Anterior cingulate cortex (tissue), 58 donors: ENCODE measurements at regions not wholly inside any gene's neighbourhood (a gene's known extent, or its start where the extent isn't known, plus 50 kb on each side); places are given as distances from the start of the nearest gene placed in this dataset.
"Not testable (repeated sequence)": the region's sequence is repeated elsewhere in the genome, so short reads cannot be mapped to it uniquely, and the experiment has no call there.

Experiments
- DNase-seq, 58 donors: peaks; one replicate each; lab custom pipeline; 2025; lab: John Stamatoyannopoulos, UW

DNA sequence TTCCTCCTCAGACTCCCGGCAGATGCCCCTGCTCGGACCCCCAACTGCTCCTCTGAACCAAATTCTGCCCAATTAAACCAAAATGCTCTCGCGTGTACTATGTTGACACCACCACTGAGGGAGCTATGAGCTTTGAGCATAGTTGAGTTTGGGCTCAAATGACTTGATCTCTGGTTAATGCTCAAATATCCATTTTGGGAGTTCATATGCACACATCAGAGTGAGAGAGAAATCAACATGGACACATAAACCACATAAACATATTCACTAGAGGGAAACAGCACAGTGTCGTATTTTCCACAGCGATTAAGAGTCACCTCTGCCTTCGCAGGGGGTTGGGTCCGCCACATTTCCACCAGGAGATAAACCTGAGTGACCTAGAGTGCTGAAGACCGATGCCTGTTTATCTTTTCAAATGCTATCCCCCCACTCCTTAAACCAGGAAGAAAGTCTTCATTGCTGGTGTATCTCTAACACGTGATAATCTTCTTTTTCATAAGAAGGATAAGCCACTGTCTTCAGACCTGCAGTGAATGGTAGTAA, 59.4 kb upstream of the FOXN3 start:
- no peak for DNase-seq

DNA sequence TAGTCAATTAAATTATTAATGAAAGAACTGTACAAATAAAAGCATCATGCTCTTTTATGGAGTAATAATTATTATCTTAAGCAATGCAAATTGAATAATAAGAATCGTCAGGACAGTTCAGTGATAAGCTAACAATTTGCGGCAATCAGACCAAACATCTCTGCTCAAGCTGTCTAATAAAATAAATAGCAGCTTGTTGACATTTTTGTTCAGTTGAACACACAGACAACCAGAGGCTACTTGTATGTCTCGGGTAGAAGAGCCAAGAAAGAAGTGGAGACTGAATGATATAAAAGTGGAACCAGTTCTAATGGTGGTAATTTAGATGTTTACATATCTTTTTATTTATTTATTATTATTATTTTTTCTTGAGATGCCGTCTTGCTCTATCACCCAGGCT, 57.4 kb upstream of the FOXN3 start:
- no peak for DNase-seq

GRCh38 chr14:89473989-89474388, 57.0 kb upstream of the FOXN3 start:
- no peak for DNase-seq

- DNase-seq, result no peak
Observed at GRCh38 chr14:89473569-89473968, 56.5 kb upstream of the FOXN3 start.

- DNase-seq, result no peak
Observed at GRCh38 chr14:89470401-89470800, 53.4 kb upstream of the FOXN3 start.

DNA sequence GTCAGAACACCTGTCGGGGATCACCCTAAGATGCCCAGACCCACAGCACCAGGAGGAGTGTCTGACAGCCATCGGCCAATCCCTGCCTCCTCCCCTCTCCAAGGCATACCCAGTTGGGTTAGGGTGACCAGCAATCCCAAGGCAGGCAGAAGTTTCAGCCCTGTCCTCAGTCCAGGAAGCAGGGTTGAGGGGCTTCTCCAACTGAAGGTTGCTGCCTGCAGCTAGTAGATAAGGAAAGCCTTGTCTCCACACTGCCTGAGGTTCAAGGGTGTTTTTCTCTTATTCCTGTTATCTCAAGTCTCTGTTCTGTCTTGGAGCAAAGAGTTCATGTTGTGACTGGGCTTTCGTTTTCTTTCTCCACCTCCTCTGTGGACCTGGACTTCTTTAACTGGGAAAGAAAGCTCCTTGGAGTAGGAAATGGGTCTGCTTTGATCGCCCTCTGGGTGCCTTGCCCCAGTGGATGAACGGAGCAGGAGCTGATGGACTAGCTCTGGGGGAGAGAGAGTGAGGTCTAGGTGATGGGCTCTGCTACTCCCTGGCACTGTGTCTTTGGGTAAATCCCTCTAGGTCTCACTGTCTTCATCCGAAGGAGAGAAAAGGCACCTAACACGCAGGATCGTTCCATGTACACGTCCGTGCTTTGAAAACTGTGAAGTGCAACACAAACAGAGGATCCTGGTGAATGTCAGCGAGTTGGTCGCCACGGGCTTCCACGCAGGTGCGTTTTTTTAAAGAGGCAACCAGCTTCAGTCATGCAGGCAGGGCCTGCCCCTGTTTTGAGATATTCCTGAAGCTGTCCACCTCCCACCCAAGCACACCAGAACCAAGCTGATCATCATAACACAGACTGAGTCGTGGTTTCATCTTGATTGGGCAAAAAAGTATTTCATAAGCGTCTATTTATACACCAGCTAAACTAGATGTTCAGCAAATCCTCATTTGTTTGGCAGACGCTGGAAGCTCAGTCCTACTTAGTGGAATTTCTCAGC, 52.5 kb upstream of the FOXN3 start:
- peak in 14 of 58 donors; percentile 1 to 52 (median 17) for DNase-seq

DNA sequence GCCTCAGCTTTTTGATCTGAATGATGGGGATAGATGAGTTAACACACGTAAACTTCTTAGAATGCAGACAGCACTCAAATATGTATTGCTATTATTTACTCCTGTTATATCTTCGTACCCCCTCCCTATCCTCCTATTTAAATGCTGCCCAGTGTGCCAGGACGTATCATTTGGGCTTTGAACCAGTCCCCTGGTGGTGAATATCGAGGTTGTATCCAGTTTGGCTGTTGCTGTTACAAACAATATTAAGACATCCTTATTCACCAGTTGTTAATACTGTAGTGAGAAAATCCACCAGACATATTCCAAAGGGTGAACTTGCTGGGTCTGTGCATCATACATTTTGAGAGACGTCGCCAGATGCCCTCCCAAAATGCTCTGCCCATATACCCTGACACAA, 51.5 kb upstream of the FOXN3 start:
- DNase-seq, result no peak

GRCh38 chr14:89468030-89468429, 51.0 kb upstream of the FOXN3 start:
- not testable (repeated sequence) for DNase-seq

GRCh38 chr14:89466944-89467343, 49.9 kb upstream of the FOXN3 start:
- DNase-seq, result peak in 5 of 58 donors; percentile 10 to 33 (median 25)
